DND-41 (cell line): ENCODE measurements at regions not wholly inside any gene's neighbourhood (a gene's known extent, or its start where the extent isn't known, plus 50 kb on each side); places are given as distances from the start of the nearest gene placed in this dataset.

Experiments used
- ATAC-seq: fragments of 200-7000 bp; cut with Tn5 transposase; 3 replicates; pipeline ENCODE4 v1.9.1; 2021; ENCODE audit warnings: low read depth; ENCODE audit not compliant: insufficient read depth
- DNase-seq: peaks from one replicate; pipeline ENCODE4 v3.0.0-alpha.2; 2020
- H2AFZ ChIP-seq: 2 replicates; pipeline ENCODE4 v1.6.0; 2012; ENCODE audit warnings: low read depth, low read length
- H3K27ac ChIP-seq: 2 replicates; pipeline ENCODE4 v1.5.1; 2012; ENCODE audit warnings: low read length, inconsistent platforms
- H3K27me3 ChIP-seq: fragments of 200-600 bp; sonication (generic); 2 replicates; pipeline ENCODE4 v1.6.0; 2012; ENCODE audit warnings: low read length, mild to moderate bottlenecking, inconsistent platforms; ENCODE audit not compliant: insufficient read depth, poor library complexity
- H3K36me3 ChIP-seq: 2 replicates; pipeline ENCODE4 v1.5.1; 2012; ENCODE audit warnings: low read length, inconsistent platforms; ENCODE audit not compliant: insufficient read depth
- H3K4me1 ChIP-seq: 2 replicates; pipeline ENCODE4 v1.5.1; 2012; ENCODE audit warnings: mild to moderate bottlenecking, low read length; ENCODE audit not compliant: insufficient read depth
- H3K4me2 ChIP-seq: 2 replicates; pipeline ENCODE4 v1.6.0; 2012; ENCODE audit warnings: mild to moderate bottlenecking, moderate library complexity, low read length, inconsistent platforms; ENCODE audit not compliant: insufficient read depth
- H3K4me3 ChIP-seq, 2 experiments: fragments of 200-600 bp in 1 of 2; shearing (Covaris generic) in 1 of 2; 2 replicates each; pipeline ENCODE4 v1.5.1; 2012 to 2016; ENCODE audit warnings: inconsistent platforms in 2 of 2, low read length in 2 of 2, mild to moderate bottlenecking in 2 of 2, low read depth in 1 of 2, moderate library complexity in 1 of 2
- H3K79me2 ChIP-seq: 2 replicates; pipeline ENCODE4 v1.6.0; 2012; ENCODE audit warnings: low read length, inconsistent platforms; ENCODE audit not compliant: insufficient read depth
- H3K9ac ChIP-seq: 2 replicates; pipeline ENCODE4 v1.6.0; 2012; ENCODE audit warnings: low read depth, mild to moderate bottlenecking, inconsistent platforms, low read length, moderate library complexity
- H3K9me3 ChIP-seq: 2 replicates; pipeline ENCODE4 v1.5.1; 2012; ENCODE audit warnings: low read length, moderate library complexity, mild to moderate bottlenecking, inconsistent platforms; ENCODE audit not compliant: insufficient read depth, severe bottlenecking
- H4K20me1 ChIP-seq: 2 replicates; pipeline ENCODE4 v1.6.0; 2012; ENCODE audit warnings: low read length; ENCODE audit not compliant: insufficient read depth
- EZH2 ChIP-seq: IDR thresholded peaks from 3 replicates; pipeline ENCODE4 v1.6.1; 2012; ENCODE audit warnings: borderline replicate concordance, low read depth, mild to moderate bottlenecking, moderate library complexity, low read length, inconsistent platforms; ENCODE audit not compliant: severe bottlenecking
- TF ChIP-seq, protein P1 (sequence below): IDR thresholded peaks from 2 replicates; pipeline ENCODE4 v1.5.1; 2012; ENCODE audit warnings: borderline replicate concordance, low read length, moderate library complexity, mild to moderate bottlenecking; ENCODE audit not compliant: poor library complexity, severe bottlenecking; ENCODE audit errors: extremely low read depth

DNA sequence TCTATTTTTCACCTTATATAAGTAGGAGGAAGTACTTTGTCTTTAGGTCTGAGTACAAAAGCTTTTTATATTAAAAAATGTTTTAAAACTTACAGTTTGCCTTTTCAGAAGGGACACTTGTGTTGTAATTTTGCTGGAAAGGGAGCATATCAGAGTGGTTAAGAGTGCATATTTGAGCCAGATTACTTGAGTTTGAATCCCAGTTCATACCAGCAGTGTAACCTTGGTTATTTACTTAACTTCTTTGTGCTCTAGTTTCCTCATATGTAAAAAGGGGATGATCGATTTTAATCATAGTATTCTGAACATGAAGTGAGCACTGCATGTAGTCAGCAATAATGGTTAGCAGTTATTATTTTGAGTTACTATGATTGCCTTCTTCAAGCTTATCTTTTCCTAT is 78.3 kb upstream of the SLC4A4 start:
- H3K27ac ChIP-seq = no peak overlapping the region
- TF ChIP-seq EZH2 = no peak
- TF ChIP-seq, protein P1, sequence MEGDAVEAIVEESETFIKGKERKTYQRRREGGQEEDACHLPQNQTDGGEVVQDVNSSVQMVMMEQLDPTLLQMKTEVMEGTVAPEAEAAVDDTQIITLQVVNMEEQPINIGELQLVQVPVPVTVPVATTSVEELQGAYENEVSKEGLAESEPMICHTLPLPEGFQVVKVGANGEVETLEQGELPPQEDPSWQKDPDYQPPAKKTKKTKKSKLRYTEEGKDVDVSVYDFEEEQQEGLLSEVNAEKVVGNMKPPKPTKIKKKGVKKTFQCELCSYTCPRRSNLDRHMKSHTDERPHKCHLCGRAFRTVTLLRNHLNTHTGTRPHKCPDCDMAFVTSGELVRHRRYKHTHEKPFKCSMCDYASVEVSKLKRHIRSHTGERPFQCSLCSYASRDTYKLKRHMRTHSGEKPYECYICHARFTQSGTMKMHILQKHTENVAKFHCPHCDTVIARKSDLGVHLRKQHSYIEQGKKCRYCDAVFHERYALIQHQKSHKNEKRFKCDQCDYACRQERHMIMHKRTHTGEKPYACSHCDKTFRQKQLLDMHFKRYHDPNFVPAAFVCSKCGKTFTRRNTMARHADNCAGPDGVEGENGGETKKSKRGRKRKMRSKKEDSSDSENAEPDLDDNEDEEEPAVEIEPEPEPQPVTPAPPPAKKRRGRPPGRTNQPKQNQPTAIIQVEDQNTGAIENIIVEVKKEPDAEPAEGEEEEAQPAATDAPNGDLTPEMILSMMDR = no peak
- H3K9me3 ChIP-seq = no peaks in the 10 kb centered on the region
- no peaks in the 10 kb centered on the region for H4K20me1 ChIP-seq
- H2AFZ ChIP-seq = no peak overlapping the region
- no peaks in the 10 kb centered on the region for H3K36me3 ChIP-seq
- H3K4me2 ChIP-seq = no peak overlapping the region
- H3K9ac ChIP-seq = no peak overlapping the region
- no peak overlapping the region for H3K4me3 ChIP-seq
- no peak for ATAC-seq
- H3K4me1 ChIP-seq = no peaks in the 10 kb centered on the region
- H3K79me2 ChIP-seq = no peaks in the 10 kb centered on the region
- no peak for DNase-seq
- no peaks in the 10 kb centered on the region for H3K27me3 ChIP-seq

DNA sequence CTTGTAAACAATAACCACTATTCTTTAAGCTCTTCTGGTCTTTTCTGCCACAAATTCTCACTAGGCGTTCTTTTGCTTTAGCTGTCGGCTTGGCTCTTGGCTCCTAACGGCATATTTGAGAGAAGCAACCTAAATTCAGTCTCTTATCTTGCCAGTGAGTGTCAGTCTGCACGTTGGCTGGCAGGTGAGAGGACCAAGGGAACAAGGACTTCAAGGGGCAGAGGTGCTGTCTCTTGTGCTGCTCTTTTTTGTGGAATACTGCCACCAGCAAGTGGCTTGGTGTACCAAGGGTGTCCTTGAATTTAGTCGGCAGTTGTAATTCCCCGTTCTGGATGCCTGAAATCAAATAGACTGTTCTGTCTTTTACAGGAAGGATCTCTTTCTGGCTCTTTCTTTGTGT is 77.8 kb upstream of the SLC4A4 start:
- Histone ChIP-seq H3K4me1 (no peaks in the 10 kb centered on the region), H3K9ac (no peak overlapping the region), H4K20me1 (no peaks in the 10 kb centered on the region), H3K4me3 (no peak overlapping the region), H3K36me3 (no peaks in the 10 kb centered on the region), H3K79me2 (no peaks in the 10 kb centered on the region), H3K27ac (no peak overlapping the region), H3K27me3 (no peaks in the 10 kb centered on the region), H3K9me3 (no peaks in the 10 kb centered on the region), H2AFZ (no peak overlapping the region), H3K4me2 (no peak overlapping the region)
- no peak for ATAC-seq
- TF ChIP-seq, protein P1 = no peak
- no peak for TF ChIP-seq EZH2
- no peak for DNase-seq

DNA sequence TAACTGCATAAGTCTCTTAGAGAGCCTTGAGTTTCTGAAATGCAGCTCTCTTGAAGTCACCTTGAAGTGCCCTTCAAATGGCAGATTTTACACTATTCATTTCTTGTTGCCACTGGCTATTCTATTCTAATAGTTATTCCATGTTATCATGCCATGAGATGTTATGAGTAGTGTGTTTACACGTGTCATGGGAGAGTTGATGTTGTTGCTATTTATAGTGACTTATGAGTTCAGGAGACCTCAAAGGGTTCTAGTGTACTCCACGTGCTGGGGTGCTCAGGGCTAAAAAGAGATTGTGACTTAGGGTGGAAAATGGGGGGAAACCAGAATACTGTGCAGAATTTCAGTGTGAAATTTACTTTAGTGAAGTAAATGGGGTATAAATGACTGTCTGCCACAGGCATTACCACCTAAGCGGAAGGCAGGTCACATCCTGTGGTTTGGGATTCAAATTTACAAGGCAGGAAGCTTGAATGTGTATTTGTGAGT is 77.1 kb upstream of the SLC4A4 start:
- TF ChIP-seq EZH2 = no peak
- TF ChIP-seq, protein P1 = no peak
- ATAC-seq (no peak), DNase-seq (no peak)
- no peaks in the 10 kb centered on the region for H4K20me1 ChIP-seq
- H3K36me3 ChIP-seq = no peaks in the 10 kb centered on the region
- H3K27ac ChIP-seq = no peak overlapping the region
- no peak overlapping the region for H3K9ac ChIP-seq
- H3K4me1 ChIP-seq = no peaks in the 10 kb centered on the region
- H3K4me3 ChIP-seq = no peak overlapping the region
- H3K4me2 ChIP-seq = no peak overlapping the region
- H2AFZ ChIP-seq = no peak overlapping the region
- no peaks in the 10 kb centered on the region for H3K27me3 ChIP-seq
- H3K79me2 ChIP-seq = no peaks in the 10 kb centered on the region
- no peaks in the 10 kb centered on the region for H3K9me3 ChIP-seq

DNA sequence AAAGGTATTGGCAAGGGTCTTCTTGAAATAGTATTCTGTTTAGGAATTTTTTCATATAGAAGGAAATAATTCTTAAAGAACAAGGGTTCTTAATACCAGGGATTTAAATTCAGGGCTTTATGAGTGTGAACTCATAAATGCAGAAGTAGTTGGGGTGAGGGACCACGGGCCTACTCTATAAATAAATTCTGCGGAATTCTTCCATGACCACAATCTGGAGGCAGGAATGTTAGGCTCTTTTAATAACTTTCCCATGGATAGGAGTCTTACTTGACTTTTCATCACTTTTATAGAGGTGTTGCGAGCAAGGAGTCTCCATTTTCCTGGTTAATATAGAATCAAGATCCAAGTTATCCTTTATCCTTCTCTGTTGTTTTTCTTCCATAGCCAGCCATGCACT is 76.7 kb upstream of the SLC4A4 start:
- DNase-seq = no peak
- Histone ChIP-seq H4K20me1 (no peaks in the 10 kb centered on the region), H3K9me3 (no peaks in the 10 kb centered on the region), H3K27ac (no peak overlapping the region), H3K36me3 (no peaks in the 10 kb centered on the region), H2AFZ (no peak overlapping the region), H3K4me1 (no peaks in the 10 kb centered on the region), H3K4me2 (no peak overlapping the region), H3K27me3 (no peaks in the 10 kb centered on the region), H3K4me3 (no peak overlapping the region), H3K79me2 (no peaks in the 10 kb centered on the region), H3K9ac (no peak overlapping the region)
- no peak for ATAC-seq
- no peak for TF ChIP-seq EZH2
- TF ChIP-seq, protein P1 = no peak
